ENCODE measurements at regions not wholly inside any gene's neighbourhood (a gene's known extent, or its start where the extent isn't known, plus 50 kb on each side); places are given as distances from the start of the nearest gene placed in this dataset.

DNA sequence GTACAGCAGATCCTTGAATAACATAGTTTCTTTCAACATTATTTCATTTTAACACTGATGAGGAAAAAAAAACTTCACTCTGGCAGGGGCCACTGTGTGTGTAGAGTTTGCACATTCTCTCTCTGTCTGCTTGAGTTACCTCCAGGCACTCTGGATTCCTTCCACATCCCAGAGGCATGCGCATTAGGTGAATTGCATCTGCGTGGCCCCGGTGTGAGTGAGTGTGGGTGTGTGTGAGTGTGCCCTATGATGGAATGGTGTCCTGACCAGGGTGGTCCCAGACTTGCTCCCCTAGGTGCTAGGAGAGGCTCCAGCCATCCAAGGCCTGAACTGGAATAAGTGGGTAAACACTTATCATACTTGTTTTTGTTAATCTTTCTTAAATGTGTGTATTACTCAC lies 90.6 kb upstream of the LRIG3 start:
- TF ChIP-seq, protein P1, sequence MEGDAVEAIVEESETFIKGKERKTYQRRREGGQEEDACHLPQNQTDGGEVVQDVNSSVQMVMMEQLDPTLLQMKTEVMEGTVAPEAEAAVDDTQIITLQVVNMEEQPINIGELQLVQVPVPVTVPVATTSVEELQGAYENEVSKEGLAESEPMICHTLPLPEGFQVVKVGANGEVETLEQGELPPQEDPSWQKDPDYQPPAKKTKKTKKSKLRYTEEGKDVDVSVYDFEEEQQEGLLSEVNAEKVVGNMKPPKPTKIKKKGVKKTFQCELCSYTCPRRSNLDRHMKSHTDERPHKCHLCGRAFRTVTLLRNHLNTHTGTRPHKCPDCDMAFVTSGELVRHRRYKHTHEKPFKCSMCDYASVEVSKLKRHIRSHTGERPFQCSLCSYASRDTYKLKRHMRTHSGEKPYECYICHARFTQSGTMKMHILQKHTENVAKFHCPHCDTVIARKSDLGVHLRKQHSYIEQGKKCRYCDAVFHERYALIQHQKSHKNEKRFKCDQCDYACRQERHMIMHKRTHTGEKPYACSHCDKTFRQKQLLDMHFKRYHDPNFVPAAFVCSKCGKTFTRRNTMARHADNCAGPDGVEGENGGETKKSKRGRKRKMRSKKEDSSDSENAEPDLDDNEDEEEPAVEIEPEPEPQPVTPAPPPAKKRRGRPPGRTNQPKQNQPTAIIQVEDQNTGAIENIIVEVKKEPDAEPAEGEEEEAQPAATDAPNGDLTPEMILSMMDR (IDR thresholded peaks at IDR 0.05; ENCODE audit: poor library complexity): no peak
- no peak for TF ChIP-seq EZH2 (IDR thresholded peaks at IDR 0.05; ENCODE audit: borderline replicate concordance)

Data from hepatocyte (in vitro differentiated cells).